Body of pancreas (tissue), 4 donors: ENCODE measurements at regions not wholly inside any gene's neighbourhood (a gene's known extent, or its start where the extent isn't known, plus 50 kb on each side); places are given as distances from the start of the nearest gene placed in this dataset.

Experiments used
- ATAC-seq: fragments of 150-250 bp; one replicate; pipeline ENCODE4 v1.9.1; 2016
- DNase-seq, 4 donors: peaks; one replicate each; pipeline ENCODE4 v3.0.0-alpha.2; 2019
- H3K27ac ChIP-seq, 4 donors: fragments of 200-600 bp; sonication (generic); 1 replicate in 3 of 4; 2 replicates in 1 of 4; pipeline versions ENCODE4 v1.5.1 to v1.6.1; 2016 to 2019; ENCODE audit warnings: mild to moderate bottlenecking in 1 of 4, mixed read lengths in 1 of 4, moderate library complexity in 1 of 4
- H3K27me3 ChIP-seq, 2 donors: fragments of 200-600 bp; sonication (generic); one replicate each; pipeline ENCODE4 v1.6.0; 2016; ENCODE audit warnings: mild to moderate bottlenecking in 1 of 2
- H3K36me3 ChIP-seq, 2 donors: fragments of 200-600 bp; sonication (generic); replicated peaks in 1 of 2; 2 replicates each; pipeline ENCODE4 v1.5.1; 2016; ENCODE audit warnings: low read depth in 2 of 2; ENCODE audit not compliant: insufficient read depth in 1 of 2
- H3K4me1 ChIP-seq: fragments of 200-600 bp; sonication (generic); one replicate; pipeline ENCODE4 v1.6.0; 2016
- H3K4me3 ChIP-seq, 2 donors: fragments of 200-600 bp; sonication (generic); 1 replicate in 1 of 2; 2 replicates in 1 of 2; pipeline ENCODE4 v1.5.1; 2016 to 2019
- H3K9me3 ChIP-seq, 3 donors: fragments of 200-600 bp; sonication (generic); 1 replicate in 2 of 3; 2 replicates in 1 of 3; pipeline ENCODE4 v1.5.1; 2016
- CTCF ChIP-seq, 7 experiments: fragments of 450-650 bp in 4 of 7; fragments of 200-600 bp in 3 of 7; sonication (generic) in 3 of 7; IDR thresholded peaks; one replicate each; pipeline ENCODE4 v1.5.1; 2016 to 2019; ENCODE audit warnings: antibody characterized with exemption in 7 of 7
- POLR2A ChIP-seq, 3 donors: fragments of 450-650 bp; IDR thresholded peaks; one replicate each; pipeline ENCODE4 v1.6.1; 2016; ENCODE audit warnings: antibody characterized with exemption in 3 of 3, mild to moderate bottlenecking in 2 of 3
- WGBS, 2 donors: methylation state at CpG; one replicate each; pipeline ENCODE4 v1.1.5; 2017; 5-methylcytosine and 5-hydroxymethylcytosine counted together
- intact Hi-C: fragments of 100-400 bp; cut with DNase I; formaldehyde crosslinking; loops from one replicate; pipeline ENCODE4 v1.15.1; 2023

DNA sequence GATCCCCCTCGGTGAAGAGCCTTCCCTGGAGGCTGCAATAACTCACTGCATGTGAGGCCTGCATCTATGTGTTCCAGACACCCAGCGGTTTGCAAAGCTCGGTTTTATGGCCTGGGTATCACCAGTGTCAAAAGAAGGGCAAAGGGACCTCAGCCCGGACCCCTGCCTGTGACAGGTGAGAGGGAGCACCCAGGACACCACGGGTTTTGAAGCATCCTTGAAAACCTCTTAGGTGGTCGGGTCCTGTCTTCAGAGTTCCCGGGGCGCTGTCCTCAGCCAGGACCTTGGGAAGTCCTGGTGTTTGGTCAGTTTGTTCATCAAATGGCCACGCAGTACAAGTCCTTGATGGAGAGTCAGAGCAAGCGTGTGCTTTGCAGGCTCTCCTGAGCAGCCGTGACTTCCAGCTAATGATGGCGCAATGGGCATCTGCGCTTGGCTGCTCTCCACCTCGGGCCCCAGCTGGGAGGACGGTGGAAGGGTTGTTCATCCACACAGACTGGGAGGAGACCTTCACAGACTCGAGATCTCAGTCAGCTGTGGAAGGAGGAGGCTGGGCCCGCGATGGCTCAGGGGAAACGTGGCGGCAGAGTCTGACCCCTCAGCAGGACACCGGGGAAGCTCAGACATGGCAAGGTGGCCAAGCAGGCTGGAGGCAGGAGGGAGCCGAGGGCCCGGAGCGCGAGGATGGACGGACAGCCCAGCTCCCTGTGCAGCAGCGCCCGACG is 113.1 kb upstream of the GPC1 start:
- WGBS, 2 donors = 79 to 81% methylated on average over 22 to 29 of the region's 29 CpGs
- no peak overlapping the region for H3K4me3 ChIP-seq
- no peaks in the 10 kb centered on the region for H3K36me3 ChIP-seq
- intact Hi-C loops = no loop called here
- no peaks in the 10 kb centered on the region for H3K27me3 ChIP-seq
- no peak overlapping the region for H3K27ac ChIP-seq
- H3K9me3 ChIP-seq = no peaks in the 10 kb centered on the region
- no peak for DNase-seq
- ATAC-seq = no peak
- TF ChIP-seq POLR2A (IDR thresholded peaks at IDR 0.05) = no peak
- TF ChIP-seq CTCF (IDR thresholded peaks at IDR 0.05) = no peak
- peaks cover 22% of the 10 kb centered on the region for H3K4me1 ChIP-seq

DNA sequence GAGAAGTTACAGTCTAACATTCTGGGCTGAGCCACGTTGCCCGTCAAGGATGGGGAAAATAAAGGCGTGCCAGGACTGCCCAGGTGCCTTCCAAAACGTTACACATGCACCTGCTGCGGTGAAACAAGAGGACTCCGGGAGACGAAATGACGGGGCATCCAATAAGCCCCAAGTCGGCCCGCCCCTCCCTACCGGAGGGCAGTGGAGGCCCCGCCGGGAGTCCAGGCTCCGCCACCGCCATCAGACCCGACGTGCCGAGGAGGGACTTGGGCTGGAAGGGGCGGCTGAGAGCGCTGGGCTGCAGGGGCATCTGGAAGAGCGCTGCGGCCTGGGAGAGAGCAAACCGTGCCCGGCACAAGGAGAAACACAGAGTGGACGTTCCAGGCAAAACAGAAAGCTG is 112.5 kb upstream of the GPC1 start:
- 83 to 88% methylated on average over 17 to 25 of the region's 25 CpGs for WGBS, 2 donors
- TF ChIP-seq CTCF (IDR thresholded peaks at IDR 0.05) (no peak), POLR2A (IDR thresholded peaks at IDR 0.05) (no peak)
- intact Hi-C loops = no loop called here
- peaks cover 22% of the 10 kb centered on the region for H3K4me1 ChIP-seq
- no peak overlapping the region for H3K27ac ChIP-seq
- no peak for ATAC-seq
- H3K36me3 ChIP-seq = no peaks in the 10 kb centered on the region
- H3K27me3 ChIP-seq = no peaks in the 10 kb centered on the region
- no peaks in the 10 kb centered on the region for H3K9me3 ChIP-seq
- no peak for DNase-seq
- no peak overlapping the region for H3K4me3 ChIP-seq

DNA sequence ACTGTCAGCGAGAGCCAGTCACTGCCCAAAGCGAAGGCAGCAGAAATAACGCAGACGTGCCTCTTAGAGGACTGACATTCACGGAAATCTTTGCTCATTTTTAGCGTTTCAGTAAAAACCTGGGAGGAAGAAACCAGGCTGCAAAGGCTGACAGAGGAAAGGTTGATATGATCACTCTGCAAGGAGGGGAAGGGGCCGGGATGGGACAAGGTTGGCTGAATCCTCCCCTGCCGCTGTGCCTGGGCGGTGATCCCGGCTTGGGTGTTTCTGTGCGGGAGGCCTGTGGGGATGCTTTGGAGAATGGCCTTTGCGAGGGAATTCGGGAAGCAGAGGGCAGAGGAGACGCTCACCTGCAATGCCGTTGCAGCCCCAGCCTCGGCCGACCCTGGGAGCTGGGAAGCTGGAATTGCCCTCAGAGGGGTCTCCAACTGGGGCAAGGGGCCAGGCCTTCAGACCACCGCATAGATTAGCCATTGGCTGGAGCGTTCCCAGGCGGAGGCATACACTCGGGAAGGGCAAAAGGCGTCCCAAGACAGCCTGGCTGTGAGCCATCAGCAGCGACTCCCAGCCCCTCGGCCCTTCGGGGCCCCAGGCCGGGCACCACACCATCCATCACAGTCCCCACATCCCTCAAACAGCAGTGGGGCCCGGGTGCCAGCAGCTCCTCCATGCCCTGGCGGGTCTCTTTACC is 111.7 kb upstream of the GPC1 start:
- H3K4me3 ChIP-seq = no peak overlapping the region
- WGBS, 2 donors = 78 to 90% methylated on average over 11 to 25 of the region's 28 CpGs
- H3K36me3 ChIP-seq = no peaks in the 10 kb centered on the region
- TF ChIP-seq POLR2A (IDR thresholded peaks at IDR 0.05) (no peak), CTCF (IDR thresholded peaks at IDR 0.05) (no peak)
- H3K9me3 ChIP-seq = no peaks in the 10 kb centered on the region
- H3K27me3 ChIP-seq = no peaks in the 10 kb centered on the region
- H3K4me1 ChIP-seq = peaks cover 22% of the 10 kb centered on the region
- intact Hi-C loops = no loop called here
- DNase-seq = no peak
- no peak overlapping the region for H3K27ac ChIP-seq
- ATAC-seq = no peak

DNA sequence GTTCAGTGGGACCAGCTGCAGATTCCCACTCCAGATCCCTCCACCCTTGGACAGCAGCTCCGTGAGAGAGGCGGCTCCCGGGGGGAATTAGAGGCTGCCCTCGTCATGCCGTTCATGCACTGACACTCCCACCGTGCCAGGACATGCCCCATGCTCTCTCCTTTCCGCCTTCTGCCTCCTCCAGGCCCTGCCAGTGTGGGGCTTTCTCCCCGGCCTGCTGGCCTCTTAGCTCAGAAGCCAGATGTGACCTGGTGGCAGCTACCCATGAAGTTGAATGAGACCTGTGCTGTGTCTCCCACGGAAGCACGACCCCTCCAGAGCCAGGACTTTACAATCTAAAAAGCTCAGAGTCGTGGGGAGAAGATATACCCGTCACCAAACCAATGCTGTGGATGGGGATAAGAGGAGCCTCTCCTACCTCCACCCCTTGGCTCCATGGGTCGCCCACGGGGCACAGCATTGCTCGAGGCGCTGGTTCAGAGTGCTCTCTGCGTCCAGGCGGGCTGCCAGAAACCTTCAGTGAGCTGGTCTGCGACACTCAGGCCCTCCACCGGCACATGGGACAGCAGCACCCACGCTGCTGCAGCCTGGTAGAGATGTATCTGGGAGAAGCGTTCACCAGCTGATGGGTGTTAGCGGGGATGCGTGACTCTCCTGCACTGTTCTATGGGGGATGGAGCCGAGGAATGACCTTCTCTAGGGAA is 111.0 kb upstream of the GPC1 start:
- intact Hi-C loops = no loop called here
- Histone ChIP-seq H3K4me3 (no peak overlapping the region), H3K27me3 (no peaks in the 10 kb centered on the region), H3K4me1 (peaks cover 22% of the 10 kb centered on the region), H3K36me3 (no peaks in the 10 kb centered on the region), H3K9me3 (no peaks in the 10 kb centered on the region), H3K27ac (no peak overlapping the region)
- no peak for ATAC-seq
- TF ChIP-seq POLR2A (IDR thresholded peaks at IDR 0.05) = no peak
- no peak for TF ChIP-seq CTCF (IDR thresholded peaks at IDR 0.05)
- 85 to 91% methylated on average over 21 to 25 of the region's 25 CpGs for WGBS, 2 donors
- DNase-seq = no peak
